ENCODE measurements at regions not wholly inside any gene's neighbourhood (a gene's known extent, or its start where the extent isn't known, plus 50 kb on each side); places are given as distances from the start of the nearest gene placed in this dataset.

DNA sequence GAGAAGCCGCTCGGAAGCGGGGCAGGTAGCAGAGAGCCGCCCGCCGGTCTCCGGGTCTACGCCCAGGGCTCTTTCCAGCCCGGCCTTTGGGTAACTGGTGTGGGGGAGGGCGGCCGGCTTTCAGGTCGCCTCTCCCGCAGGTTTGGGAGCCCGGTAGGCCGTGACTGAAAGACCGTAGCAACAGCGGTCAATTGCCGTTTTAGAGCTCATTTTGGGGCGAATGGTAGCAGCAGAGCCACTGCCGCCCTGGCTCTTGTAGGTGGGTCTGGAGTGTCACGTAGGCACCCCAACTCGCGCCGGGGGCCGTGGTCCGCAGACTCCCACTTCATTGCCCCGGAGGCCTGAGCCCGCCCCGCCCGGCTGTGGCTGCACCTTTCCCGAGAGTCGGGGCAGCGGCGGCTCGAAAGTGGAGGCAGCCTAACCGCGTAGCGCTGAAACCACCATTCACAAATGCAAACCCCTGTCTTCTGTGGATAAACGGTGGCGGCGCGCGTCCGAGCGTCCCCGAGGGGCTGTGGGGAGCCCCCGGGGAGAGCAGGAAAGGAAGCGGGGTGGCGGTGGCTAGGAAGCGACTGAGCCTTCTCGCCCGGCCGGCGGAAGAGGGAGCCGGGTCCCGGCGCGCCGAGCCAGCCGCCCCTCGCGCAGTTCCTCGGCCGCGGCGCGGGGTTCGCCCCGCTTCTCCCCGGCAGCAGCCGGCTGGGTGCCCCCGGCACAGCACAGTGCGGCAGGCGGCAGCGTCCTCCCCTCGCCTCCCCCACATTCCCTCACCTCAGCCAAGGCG is 2185.1 kb upstream of the TENM3 start:
- POLR2A ChIA-PET (ENCODE audit: unreplicated experiment): no interaction called here
- Histone ChIP-seq H2AK5ac (ENCODE audit: low read depth, low read length) (no peak overlapping the region), H2BK120ac (ENCODE audit: low read depth, low read length) (no peak overlapping the region), H3K4me3 (ENCODE audit: insufficient read depth, low read depth, low read length) (peak overlapping the region; percentile 41), H3K18ac (ENCODE audit: low read depth, low read length) (no peak overlapping the region), H3K36me3 (ENCODE audit: control insufficient read depth, insufficient read depth, low read length) (no peaks in the 10 kb centered on the region), H4K91ac (ENCODE audit: insufficient read depth, low read depth, low read length) (no peak overlapping the region), H3K9ac (ENCODE audit: low read depth, low read length) (no peak overlapping the region), H3K27ac (ENCODE audit: insufficient read depth, low read length) (no peak overlapping the region), H4K20me1 (ENCODE audit: insufficient read depth, low read length) (no peaks in the 10 kb centered on the region), H4K5ac (ENCODE audit: low read depth, low read length) (no peak overlapping the region), H3K4me2 (ENCODE audit: low read depth, low read length) (peak overlapping the region; percentile 70), H2BK20ac (ENCODE audit: low read depth, low read length) (no peak overlapping the region), H3K23ac (ENCODE audit: low read depth, low read length) (no peak overlapping the region), H3K4me1 (ENCODE audit: control insufficient read depth, insufficient read depth, low read length) (no peaks in the 10 kb centered on the region), H2AFZ (replicated peaks; ENCODE audit: low read length, poor library complexity) (peak overlapping the region; percentile 81), H3K9me1 (ENCODE audit: insufficient read depth, low read length) (no peaks in the 10 kb centered on the region), H2AK9ac (replicated peaks; ENCODE audit: low read depth, low read length, poor library complexity) (no peak overlapping the region), H3K79me1 (ENCODE audit: low read depth in 1 of 2, low read length in 2 of 2) (no peaks in the 10 kb centered on the region), H3K27me3 (ENCODE audit: control insufficient read depth, insufficient read depth, low read length) (peaks cover 12% of the 10 kb centered on the region), H3K4ac (ENCODE audit: low read depth, low read length) (no peak overlapping the region), H4K8ac (ENCODE audit: low read depth in 2 of 2, low read length in 2 of 2) (no peak overlapping the region), H3K14ac (replicated peaks; ENCODE audit: low read depth, low read length) (no peak overlapping the region), H2BK5ac (ENCODE audit: low read depth, low read length, poor library complexity, severe bottlenecking) (no peak overlapping the region), H2BK15ac (ENCODE audit: low read depth, low read length) (no peak overlapping the region), H3K56ac (ENCODE audit: extremely low read depth, insufficient read depth, low read length) (no peak overlapping the region), H3K9me3 (ENCODE audit: control insufficient read depth, insufficient read depth, low read length) (no peaks in the 10 kb centered on the region)
- no peak for TF ChIP-seq MAZ (IDR thresholded peaks at IDR 0.05; ENCODE audit: borderline replicate concordance, low read depth, low read length)
- TF ChIP-seq MXI1 (IDR thresholded peaks at IDR 0.05; ENCODE audit: borderline replicate concordance, low read depth, low read length): no peak
- TF ChIP-seq CHD1 (IDR thresholded peaks at IDR 0.05; ENCODE audit: low read depth, low read length): no peak
- no peak for TF ChIP-seq RAD21 (IDR thresholded peaks at IDR 0.05; ENCODE audit: low read length)
- TF ChIP-seq, protein P1, sequence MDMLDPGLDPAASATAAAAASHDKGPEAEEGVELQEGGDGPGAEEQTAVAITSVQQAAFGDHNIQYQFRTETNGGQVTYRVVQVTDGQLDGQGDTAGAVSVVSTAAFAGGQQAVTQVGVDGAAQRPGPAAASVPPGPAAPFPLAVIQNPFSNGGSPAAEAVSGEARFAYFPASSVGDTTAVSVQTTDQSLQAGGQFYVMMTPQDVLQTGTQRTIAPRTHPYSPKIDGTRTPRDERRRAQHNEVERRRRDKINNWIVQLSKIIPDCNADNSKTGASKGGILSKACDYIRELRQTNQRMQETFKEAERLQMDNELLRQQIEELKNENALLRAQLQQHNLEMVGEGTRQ (IDR thresholded peaks at IDR 0.05; ENCODE audit: low read depth, low read length): no peak
- TF ChIP-seq, protein P2, sequence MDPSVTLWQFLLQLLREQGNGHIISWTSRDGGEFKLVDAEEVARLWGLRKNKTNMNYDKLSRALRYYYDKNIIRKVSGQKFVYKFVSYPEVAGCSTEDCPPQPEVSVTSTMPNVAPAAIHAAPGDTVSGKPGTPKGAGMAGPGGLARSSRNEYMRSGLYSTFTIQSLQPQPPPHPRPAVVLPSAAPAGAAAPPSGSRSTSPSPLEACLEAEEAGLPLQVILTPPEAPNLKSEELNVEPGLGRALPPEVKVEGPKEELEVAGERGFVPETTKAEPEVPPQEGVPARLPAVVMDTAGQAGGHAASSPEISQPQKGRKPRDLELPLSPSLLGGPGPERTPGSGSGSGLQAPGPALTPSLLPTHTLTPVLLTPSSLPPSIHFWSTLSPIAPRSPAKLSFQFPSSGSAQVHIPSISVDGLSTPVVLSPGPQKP (IDR thresholded peaks at IDR 0.05; ENCODE audit: borderline replicate concordance, low read depth, low read length): no peak
- TF ChIP-seq NFE2L2 (IDR thresholded peaks at IDR 0.05; ENCODE audit: low read depth, low read length): no peak
- no peak for TF ChIP-seq MAFK (IDR thresholded peaks at IDR 0.05; ENCODE audit: low read depth, low read length)
- no peak for TF ChIP-seq CEBPB (IDR thresholded peaks at IDR 0.05; ENCODE audit: low read depth, low read length)
- TF ChIP-seq BHLHE40 (IDR thresholded peaks at IDR 0.05; ENCODE audit: low read depth, low read length): no peak
- TF ChIP-seq RCOR1 (IDR thresholded peaks at IDR 0.05; ENCODE audit: insufficient replicate concordance, low read length): no peak
- TF ChIP-seq POLR2A (IDR thresholded peaks at IDR 0.05; ENCODE audit: low read depth, low read length): no peak
- ATAC-seq (ENCODE audit: low read depth) (peak; percentile 57), DNase-seq (no peak)
- 3% methylated on average over 18 of the region's 77 CpGs; no CpG with 5 or more reads in 1 of the 2 experiments for WGBS, 2 experiments (ENCODE audit: extremely low coverage in 2 of 2, insufficient read length in 1 of 2)
- BruUV-seq (replicated peaks): no TSS peak
- dilution Hi-C loops (cut with HindIII; ENCODE audit: low sequenced_read_pairs, unreplicated experiment) (no loop called here), in situ Hi-C loops (cut with MboI; ENCODE audit: low sequenced_read_pairs) (no loop called here), intact Hi-C loops (cut with micrococcal nuclease) (no loop called here)
- CTCF ChIA-PET: no interaction called here

All from IMR-90 (cell line).